HG02642 (cell line): ENCODE measurements at regions not wholly inside any gene's neighbourhood (a gene's known extent, or its start where the extent isn't known, plus 50 kb on each side); places are given as distances from the start of the nearest gene placed in this dataset.

ENCODE experiments used
- ATAC-seq: cut with Tn5 transposase; IDR thresholded peaks from one replicate; pipeline ENCODE4 v1.9.1; 2021; ENCODE audit warnings: mild to moderate bottlenecking; ENCODE audit not compliant: unreplicated experiment, poor library complexity

DNA sequence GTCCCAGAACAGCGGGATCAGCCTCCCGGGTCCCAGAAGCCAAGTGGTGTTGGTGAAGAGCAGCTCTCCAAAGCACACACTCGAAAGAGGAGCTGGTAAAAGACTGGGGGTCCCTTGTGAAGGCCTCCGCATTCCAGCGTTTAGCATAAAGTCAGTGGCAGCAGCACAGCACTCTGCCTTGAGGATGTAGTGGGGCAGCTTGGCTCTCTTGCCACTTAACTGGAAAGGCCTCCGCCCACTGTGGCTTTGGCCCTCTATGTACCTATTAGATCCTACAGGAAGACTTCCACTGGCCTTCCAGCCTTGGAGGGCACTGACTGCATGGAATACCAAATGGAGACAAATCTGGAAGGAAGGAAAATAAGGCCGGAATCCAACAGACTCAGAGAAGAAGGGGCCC is 1455.3 kb downstream of the BRD1 start:
- no peak for ATAC-seq

DNA sequence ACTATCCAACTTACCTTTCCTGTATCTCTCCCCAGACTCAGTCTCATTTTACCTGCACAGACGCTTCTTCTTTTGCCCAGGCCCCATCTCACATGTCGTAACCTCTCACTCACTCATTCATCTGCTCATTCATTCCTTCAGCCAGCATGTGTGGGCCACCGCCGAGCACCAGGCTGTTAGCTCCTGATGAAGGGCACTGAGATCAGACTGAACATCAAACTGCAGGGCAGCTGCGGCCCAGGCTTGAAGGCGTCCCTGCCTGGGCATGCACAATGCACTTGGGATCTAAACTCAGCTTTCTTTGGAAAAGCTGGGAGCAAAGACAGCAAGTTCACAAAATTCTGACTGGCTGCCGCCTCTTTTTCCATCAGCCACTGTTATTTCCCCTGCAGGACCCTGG is 1456.3 kb downstream of the BRD1 start:
- no peak for ATAC-seq

DNA sequence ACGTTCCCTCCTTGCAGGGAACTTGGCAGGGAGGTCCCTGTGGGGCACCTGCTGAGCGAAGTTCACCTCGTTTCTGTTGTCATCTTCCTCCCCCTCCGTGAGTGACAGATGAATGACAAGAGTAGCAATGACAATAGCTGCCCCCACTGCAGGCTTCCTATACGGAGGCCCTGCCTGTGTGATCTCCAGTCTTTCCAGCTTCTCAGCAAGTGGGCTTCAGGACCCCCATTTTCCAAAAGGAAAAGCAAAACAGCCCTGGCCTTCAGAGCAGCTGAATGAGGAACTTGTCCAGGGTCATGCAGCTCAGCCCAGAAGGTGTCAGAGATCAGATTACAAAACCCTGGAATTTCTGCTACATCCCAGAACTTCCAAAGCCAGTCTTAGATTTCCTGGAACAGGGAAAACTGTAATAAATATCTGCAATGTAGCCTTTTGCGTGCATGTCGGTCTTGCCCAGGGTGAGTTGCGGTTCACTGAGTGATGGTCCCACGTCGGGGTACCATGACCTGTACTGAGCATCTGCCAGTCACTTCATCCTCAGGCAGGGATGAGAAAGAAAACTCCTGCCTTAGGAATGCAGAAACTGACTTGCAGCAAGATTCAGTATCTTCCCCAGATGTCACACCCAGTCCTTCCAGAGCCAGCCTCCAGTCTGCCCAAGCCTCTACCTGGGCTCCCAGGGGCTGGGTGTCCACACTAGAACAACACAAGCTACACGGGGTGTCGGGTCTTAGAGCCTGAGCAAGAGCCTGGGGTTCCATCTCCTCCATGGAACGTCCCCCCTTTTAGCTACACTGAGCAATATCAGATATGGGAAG is 1457.0 kb downstream of the BRD1 start:
- no peak for ATAC-seq

DNA sequence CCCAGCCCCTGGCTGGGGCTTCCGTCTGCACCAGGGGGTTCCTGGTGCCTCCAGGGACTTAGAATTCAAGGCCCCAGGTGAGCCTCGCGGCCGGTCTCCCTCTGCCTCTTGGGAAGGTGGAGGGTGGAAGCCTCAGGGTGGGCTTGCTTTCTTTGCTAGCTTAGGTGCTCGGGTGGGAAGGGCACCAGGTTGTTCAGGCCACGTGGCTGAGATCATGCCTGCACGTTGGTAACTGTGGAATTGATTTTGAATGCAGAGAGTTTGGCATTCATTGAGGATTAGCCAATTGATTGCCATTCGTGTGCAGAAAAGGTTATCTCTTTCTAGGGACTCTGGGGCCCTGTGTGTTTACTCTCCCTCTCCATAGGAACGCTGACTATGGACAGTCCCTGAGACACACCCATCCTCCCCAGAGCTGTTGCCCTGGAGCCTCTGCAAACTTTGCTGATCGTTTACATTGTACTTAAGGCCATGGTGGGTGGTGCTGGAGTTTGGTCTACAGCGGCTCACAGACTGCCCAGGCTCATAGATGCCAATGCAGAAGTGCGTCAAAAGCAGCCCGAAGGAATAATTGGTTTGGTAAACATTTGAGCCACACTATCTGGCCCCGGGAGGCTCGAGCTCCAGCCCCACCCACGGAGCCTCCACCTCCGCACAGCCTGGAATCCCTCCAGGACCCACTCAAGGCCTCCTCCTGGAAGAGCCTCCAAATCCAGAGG is 1457.7 kb downstream of the BRD1 start:
- no peak for ATAC-seq

DNA sequence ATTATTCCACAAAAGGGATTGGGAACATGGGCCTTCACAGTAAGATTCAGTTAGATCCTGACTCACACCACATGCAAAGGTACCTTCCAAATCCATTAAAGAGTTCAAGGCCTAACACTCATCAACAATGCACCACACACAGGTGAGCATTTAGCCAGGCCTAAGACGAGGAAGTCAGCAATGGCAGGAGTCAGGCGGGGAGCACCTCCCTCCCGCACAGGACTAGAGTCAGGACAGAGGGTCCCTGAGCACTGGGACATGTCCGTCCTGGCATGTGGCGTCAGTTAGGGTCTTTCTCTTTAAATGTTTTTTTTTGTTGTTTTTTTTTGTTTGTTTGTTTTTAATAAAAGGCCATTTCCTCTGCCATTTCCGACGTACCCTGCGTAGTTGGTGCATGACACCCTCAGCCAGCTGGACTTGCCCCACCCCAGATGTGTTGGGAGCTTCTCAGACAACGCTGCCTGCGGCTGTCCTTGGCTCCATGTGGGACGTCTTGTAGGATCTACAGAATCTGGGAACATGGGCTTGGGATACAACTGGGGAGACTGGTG is 1458.6 kb downstream of the BRD1 start:
- ATAC-seq, result no peak

DNA sequence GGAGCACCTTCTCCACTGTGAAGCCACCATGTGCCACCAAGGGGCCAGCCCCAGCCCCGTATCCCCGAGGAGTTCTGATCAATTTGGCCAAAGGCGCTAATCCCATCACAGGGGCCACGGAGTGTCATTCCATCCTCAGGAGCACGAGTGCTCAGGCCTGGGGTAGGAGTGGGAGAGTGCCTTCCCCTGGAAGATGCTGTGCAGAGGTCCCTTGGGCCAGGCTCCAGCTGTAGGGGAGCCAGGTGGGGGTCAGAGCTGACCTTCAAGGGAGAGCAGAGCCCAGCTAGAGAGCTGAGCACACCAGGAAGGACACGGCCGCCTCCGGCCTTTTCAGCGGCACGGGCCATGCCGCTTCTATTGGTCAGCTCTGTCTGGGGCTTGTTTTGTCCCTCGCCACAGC is 1459.9 kb downstream of the BRD1 start:
- no peak for ATAC-seq

DNA sequence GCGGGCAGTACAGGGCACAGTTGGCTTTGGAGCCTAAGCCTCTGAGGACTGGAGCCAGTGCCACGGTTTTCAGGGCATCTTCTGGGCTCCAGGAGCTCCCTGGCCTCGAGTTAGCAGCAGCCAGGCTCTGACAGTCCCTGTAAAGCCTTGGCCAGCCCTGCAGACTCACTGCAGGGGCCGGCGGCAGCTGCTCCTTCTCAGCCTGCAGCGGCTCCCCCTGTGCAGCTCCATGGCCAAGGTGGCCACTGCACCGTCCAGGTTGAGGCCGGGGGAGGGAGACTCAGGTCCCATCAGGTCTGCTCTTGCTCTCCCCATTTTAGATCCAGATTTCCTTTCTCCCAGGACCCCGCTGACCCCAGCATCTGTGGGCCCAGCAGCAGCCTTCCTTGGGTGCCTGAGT is 1461.1 kb downstream of the BRD1 start:
- no peak for ATAC-seq

DNA sequence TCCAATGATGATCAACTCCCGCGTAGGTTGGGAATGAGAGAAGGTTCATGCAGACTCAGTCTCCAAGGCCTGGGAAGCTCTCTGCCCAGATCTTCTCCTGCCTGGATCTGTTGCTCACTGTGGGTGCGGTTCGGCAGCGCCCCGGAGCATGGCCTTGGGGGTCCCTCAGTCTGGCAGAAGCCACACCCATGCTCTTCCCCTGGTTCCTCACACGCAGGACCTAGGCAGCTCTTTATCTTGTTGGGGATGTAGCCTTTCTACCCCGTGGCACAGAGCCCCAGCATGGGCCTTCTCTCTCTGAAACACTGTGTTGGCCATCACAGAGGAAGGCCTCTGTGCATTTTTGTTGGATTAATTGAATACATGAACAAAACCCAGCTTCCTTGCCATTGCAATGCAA is 1461.6 kb downstream of the BRD1 start:
- ATAC-seq, result no peak

DNA sequence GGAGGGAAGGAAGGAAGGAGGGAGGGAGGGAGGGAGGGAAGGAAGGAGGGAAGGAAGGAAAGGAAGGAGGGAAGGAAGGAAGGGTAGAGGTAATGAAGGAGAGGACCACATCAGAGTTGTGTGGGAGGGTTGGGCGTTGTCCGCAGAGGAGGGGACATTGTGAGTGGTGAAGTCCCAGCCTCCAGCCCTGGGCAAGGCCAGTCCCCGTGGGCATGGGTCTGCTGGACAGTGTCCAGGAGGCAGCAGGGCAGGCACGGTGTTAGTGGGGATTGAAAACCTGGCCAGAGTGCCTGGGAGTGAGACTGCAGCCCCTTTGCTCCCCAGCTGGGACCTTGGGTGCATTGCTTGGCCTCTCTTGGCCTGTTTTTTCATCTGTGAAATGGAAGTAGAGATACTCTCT is 1462.3 kb downstream of the BRD1 start:
- no peak for ATAC-seq

DNA sequence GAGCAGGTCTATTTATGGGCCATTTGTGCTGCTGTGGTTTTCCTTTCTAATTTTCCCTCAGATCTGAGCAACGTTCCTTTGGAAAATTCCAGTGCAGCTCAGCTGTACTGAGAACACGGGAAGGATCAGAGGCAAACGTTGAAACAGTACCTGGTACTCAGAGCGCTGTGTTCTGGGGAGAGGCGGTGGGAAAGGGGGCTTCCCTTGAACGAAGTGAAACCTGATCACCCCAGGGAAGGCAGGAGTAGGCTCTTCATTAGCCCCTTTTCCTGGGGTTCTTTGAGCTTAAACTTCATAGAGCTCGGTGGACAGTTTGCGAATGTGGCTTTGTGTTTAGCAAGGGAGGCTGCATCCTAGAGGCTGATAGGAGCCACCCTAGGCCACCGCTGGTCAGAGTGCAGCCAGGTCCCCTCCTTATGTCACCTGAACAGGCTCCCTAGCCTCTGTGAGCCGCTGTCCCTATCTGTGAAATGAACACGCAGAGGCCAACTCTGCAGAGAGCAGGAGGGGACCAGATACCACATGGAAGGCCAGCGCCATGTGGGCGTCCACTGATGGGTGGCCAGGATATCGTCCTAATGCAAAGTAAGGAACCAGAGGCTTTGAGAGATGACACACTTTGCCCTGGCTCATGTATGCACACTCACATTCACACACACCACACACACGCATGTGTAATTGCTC is 1464.8 kb downstream of the BRD1 start:
- ATAC-seq, result no peak

DNA sequence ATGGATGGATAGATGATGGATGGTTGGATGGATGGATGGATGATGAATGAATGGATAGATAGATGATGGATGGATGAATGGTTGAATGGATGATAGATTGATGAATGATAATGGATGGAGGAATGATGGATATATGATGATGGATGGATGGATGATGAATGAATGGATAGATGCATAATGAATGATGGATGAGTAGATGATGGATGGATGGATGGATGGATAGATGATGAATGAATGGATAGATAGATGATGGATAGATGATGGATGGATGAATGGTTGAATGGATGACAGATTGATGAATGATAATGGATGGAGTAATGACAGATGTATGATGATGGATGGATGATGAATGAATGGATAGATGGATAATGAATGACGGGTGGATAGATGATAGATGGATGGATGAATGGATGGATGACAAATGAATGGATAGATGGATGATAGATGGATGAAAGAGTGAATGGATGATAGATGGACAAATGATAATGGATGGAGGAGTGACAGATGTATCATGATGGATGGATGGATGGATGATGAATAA is 1466.5 kb downstream of the BRD1 start:
- ATAC-seq, result no peak

DNA sequence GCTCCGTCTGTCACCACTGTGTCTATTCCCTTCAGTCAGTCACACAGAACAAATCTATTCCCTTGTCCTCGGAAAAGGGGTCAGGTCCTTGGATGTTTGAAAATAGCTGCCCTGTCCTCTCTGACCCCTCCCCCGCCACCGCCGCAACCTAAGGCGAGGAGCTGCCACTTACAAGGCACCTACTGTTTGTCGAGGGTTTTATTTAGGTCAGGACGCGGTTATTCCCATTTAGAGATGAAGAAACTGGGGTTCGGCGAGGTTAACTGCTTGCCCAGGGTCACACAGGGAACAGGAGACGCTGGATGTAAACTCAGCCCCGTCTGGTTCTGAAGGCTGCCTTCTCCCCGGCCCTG is 1468.1 kb downstream of the BRD1 start:
- ATAC-seq, result no peak

DNA sequence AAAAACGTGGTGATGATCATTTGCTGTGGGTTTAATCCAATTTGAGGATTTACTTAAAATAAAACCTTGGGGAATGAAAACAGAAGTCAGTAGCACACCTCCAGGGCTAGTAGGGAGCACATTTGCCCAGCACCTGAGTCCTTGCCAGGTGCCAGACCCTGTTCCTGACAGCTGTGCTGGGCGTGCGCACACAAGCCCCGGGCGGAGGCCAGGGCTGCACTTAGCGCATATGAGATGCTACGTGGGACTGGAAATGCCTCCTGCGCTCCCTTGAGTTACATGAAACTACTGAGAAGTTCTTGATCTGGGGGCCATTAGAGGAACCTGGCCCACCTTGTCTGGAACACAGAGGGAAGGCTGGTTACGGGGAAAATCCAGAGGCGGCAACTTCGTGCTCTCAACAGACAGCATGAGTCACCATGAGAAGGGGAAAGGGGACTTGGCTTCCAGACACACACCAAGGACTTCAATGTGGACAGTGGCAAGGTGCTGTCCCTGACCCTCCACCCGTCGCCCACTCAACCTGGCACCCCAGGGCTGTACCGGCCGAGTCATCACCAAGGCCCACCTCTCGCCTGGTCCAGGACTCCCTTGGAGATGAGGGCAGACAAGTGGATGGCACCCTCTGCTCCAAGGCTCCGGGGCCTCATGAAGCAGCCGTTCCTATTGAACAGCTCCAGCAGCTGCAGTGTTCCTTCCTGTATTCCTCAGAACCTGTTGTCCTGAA is 1468.6 kb downstream of the BRD1 start:
- no peak for ATAC-seq

DNA sequence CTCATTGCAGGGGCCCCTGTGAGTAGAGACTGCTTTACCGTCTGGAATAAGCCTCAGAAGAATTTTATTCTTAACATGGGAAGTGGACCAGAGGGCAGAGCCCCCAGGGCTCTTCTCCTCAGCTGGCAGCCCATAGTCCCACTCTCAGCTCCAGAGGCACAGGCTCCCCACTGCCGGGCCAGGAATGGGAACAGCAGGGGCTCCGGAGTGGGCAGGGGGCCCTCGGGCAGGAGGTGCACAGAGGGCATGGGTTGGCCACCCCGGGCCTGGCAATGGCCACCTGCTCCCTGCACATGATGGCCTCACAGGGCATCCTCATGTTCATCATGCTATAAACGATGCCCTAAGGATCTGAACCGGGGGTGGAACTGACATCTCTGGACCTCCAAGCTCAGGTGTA is 1469.7 kb downstream of the BRD1 start:
- ATAC-seq, result no peak

DNA sequence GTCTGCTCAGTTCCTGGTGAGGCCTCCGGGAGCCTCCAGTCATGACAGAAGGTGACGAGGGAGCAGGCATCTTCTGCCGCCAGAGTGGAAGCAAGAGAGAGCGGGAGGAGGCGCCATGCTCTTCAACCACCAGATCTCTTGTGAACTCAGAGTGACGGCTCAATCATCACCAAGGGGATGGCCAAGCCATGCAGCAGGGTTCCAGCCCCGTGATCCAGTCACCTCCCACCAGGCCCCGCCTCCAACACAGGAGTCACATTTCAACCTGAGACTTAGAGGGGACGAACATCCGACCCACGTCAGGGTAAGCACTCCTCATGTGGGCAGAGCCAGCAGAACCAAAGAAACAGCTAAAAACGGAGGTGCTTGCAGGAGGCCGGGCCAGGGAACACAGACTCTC is 1470.5 kb downstream of the BRD1 start:
- no peak for ATAC-seq

DNA sequence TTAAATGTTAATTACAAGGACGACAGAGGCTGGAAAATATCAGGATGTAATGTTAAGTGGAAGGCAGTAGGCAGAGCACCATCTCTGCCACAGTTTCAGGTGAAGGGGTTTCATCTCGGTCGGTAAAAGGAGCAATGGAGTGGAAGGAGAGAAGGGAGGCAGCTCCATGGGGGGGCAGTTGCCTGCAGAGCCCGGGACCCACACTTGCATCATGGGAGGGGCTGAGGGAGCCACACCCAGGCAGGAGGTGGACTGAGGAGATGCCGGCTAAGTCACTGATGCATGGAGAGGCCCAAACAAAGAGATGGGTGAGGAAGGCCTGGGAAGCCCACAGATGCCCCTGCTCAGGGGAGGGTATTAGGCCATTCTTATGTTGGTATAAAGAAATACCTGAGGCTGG is 1470.9 kb downstream of the BRD1 start:
- ATAC-seq, result no peak

DNA sequence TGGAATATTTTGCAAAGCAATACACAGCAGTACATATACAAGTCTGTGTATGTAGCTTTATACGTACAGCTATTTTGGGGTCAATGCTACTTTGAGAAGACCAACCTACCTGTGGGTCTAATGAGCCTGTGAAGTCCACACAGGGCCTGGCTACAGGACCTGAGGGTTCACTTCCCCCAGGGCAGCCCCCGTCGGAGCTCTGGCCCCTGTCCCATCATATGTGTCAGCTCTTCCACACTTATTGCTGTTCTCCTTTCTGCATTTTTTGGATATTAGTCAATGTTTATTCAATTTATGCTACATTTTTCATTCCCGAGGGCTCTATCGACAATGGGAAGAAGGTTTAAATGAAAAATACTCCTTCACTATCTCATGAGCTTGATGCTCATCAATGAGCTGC is 1473.6 kb downstream of the BRD1 start:
- ATAC-seq, result no peak

DNA sequence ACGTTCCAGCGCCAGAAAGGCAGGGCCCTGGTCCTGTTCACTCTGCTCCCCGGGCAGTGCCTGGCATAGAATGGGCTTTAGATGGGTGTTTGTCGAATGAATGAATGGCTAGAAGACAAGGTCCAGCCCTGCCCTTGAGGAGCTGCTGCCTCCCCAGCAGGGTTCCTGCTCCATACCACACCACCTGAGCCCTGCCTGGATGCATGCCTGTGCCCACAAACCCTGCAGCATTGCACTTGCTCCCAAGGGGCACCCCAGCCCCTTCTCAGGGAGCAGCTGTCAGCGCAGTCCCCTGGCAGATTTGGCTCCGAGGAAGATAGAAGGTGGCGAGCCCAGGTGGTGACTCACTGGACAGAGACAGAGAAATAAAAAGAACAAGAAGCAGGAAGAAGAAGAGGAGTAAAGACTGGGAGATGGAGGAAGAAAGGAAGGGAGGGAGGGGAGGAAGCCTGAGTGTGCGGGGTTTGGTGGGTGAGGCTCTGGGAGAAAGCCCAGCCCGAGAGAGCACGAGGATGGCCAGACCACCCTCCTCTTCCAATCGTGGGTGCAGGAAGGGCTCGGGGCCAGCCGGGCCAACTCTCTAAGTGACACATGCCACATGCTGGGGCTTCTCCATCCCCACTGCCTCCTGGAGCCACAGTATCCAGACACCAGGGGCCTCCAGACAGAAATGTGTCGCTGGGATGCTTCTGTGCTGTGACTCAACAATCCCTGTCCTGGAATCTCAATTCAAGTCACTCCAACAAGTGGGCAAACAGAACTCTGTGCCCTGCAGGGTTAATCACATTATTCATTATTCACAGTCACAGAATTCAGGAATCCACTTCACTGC is 1474.3 kb downstream of the BRD1 start:
- no peak for ATAC-seq

DNA sequence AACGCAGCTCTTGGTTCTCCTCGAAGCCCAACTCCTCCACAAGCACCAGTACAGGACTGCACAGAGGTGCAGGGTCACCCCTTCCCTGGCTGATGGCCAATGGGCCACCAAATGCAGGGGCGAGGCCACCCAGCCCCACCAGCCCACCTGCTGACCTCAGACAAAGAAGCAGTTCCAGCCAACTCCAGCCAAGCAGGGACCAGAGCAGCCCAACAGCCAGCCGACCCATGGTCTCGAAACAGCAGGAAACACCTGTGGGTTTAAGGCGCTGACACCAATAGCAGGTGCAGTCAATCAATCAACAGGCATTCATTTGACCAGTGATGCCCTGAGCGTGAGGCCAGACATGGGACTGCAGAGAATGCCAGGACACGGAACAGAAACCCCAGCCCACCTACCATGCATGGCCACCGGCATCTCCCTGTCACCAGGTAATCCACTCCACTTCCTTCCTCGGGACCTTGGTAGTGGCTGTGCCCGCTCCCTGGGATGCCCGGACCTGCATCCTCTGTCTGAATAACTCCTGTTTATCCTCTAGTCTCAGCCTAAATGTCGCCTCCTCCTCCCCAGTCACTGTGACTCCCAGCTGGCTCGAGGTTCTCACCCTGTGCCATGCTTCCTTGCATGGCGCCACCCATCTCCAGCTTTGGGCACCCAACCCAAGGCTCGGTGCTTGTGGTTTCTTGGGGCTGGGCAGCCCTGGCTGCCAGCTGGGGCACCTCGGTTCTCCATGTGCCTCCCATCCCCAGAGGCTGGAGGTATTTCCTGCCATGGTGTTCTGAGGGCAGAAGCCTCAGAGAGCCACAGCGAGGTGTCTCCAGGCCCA is 1475.4 kb downstream of the BRD1 start:
- ATAC-seq, result no peak
